Upper lobe of left lung (tissue), 6 donors: ENCODE measurements at regions not wholly inside any gene's neighbourhood (a gene's known extent, or its start where the extent isn't known, plus 50 kb on each side); places are given as distances from the start of the nearest gene placed in this dataset.

Experiments used
- ATAC-seq, 2 donors: fragments of 200-7000 bp; cut with Tn5 transposase; one replicate each; pipeline ENCODE4 v1.9.1; 2022; ENCODE audit warnings: mild to moderate bottlenecking in 2 of 2, moderate library complexity in 2 of 2; ENCODE audit not compliant: low FRiP score in 2 of 2
- DNase-seq, 2 donors: peaks; one replicate each; pipeline ENCODE4 v3.0.0-alpha.2; 2019 to 2020
- H3K27ac ChIP-seq, 4 donors: fragments of 200-600 bp; sonication (generic); one replicate each; pipeline ENCODE4 v1.5.1; 2016 to 2019
- H3K27me3 ChIP-seq, 4 donors: fragments of 200-600 bp; sonication (generic); one replicate each; pipeline ENCODE4 v1.5.1; 2017 to 2019
- H3K36me3 ChIP-seq, 4 donors: fragments of 200-600 bp; sonication (generic); one replicate each; pipeline ENCODE4 v1.5.1; 2016 to 2019
- H3K4me1 ChIP-seq, 4 donors: fragments of 200-600 bp; sonication (generic); one replicate each; pipeline ENCODE4 v1.5.1; 2018 to 2019
- H3K4me3 ChIP-seq, 4 donors: fragments of 200-600 bp; sonication (generic); one replicate each; pipeline ENCODE4 v1.5.1; 2017 to 2019; ENCODE audit warnings: mild to moderate bottlenecking in 2 of 4, moderate library complexity in 1 of 4
- H3K9me3 ChIP-seq, 4 donors: fragments of 200-600 bp; sonication (generic); one replicate each; pipeline ENCODE4 v1.5.1; 2018 to 2019
- CTCF ChIP-seq, 6 experiments: fragments of 450-650 bp in 4 of 6; fragments of 200-600 bp in 2 of 6; sonication (generic) in 2 of 6; IDR thresholded peaks; one replicate each; pipeline ENCODE4 v1.5.1; 2016 to 2019; ENCODE audit warnings: antibody characterized with exemption in 6 of 6
- EP300 ChIP-seq, 4 donors: sonication (generic); formaldehyde crosslinking; IDR thresholded peaks; one replicate each; pipeline ENCODE4 v1.5.1; 2017; ENCODE audit warnings: antibody characterized with exemption in 4 of 4, control low read depth in 2 of 4
- POLR2A ChIP-seq, 4 donors: fragments of 450-650 bp; IDR thresholded peaks; one replicate each; pipeline ENCODE4 v1.5.1; 2016 to 2017; ENCODE audit warnings: antibody characterized with exemption in 4 of 4, mild to moderate bottlenecking in 2 of 4
- POLR2AphosphoS5 ChIP-seq, 2 donors: sonication (generic); formaldehyde crosslinking; IDR thresholded peaks; one replicate each; pipeline ENCODE4 v1.5.1; 2017; ENCODE audit warnings: antibody characterized with exemption in 2 of 2
- WGBS, 2 donors: methylation state at CpG; one replicate each; pipeline ENCODE4 v1.1.5; 2017 to 2018; 5-methylcytosine and 5-hydroxymethylcytosine counted together
- donor health status: DM: no; HTN: no; CAD: no; lungs with moderate emphysema.
- donor health status: DM: no; HTN: yes; CAD: no; lungs with severe emphysema.

- Histone ChIP-seq H3K4me3 (no peak overlapping the region), H3K27me3 (no peaks in the 10 kb centered on the region), H3K9me3 (peaks cover 0 to 20% (median 6%) of the 10 kb centered on the region in 4 donors), H3K27ac (no peak overlapping the region), H3K36me3 (no peaks in the 10 kb centered on the region), H3K4me1 (no peaks in the 10 kb centered on the region)
- no peak for TF ChIP-seq POLR2AphosphoS5 (IDR thresholded peaks at IDR 0.05)
- no peak for TF ChIP-seq CTCF (IDR thresholded peaks at IDR 0.05)
- no peak for TF ChIP-seq EP300 (IDR thresholded peaks at IDR 0.05)
- TF ChIP-seq POLR2A (IDR thresholded peaks at IDR 0.05), result no peak
- 79 to 87% methylated on average over 5 of the region's 5 CpGs for WGBS, 2 donors
- ATAC-seq (no peak), DNase-seq (no peak)
Observed at GRCh38 chr22:47687346-47687655, 924.9 kb downstream of the TBC1D22A start.

DNA sequence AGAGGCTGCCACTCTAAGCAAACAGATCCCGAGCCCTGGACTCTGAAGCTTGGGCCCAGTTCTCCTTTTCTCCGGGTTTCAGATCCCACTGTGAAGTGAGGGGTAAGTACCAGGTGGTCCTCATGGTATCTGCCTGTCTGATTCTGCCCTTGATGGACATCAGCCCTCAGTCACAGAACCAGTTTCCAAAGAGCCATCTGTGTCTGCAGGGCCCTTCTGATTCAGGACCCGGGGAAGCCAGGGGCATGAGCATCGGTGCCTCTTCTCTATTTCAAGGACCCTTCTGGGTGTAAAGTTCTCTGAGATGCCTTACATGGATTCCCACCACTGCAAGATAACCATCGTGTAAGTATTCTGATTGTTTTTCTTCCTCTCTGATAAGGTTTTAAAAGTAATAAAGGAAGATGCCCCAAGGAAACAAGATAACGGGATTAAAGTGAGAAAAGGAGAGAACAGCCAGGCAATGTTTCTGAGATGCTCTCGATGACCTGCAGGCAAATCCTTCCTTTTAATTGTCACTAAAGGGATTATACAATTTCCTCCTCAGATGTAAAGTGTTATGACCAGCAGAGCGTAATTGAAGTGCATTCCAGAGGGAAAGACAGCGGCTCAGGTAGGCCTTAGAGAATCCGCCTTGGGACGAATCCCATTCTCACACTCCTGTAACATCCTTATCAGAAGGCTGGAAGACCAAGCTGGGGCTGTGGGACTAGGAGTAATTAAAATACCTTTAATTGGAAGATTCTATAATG lies 924.3 kb downstream of the TBC1D22A start:
- no peak for ATAC-seq
- 65 to 66% methylated on average over 11 of the region's 11 CpGs for WGBS, 2 donors

GRCh38 chr22:47681411-47682165 lies 919.1 kb downstream of the TBC1D22A start:
- 93 to 95% methylated on average over 8 to 13 of the region's 13 CpGs for WGBS, 2 donors
- Histone ChIP-seq H3K27me3 (no peaks in the 10 kb centered on the region), H3K4me1 (no peaks in the 10 kb centered on the region), H3K27ac (no peak overlapping the region), H3K9me3 (peaks cover 0 to 17% (median 8%) of the 10 kb centered on the region in 4 donors), H3K36me3 (no peaks in the 10 kb centered on the region), H3K4me3 (no peak overlapping the region)
- no peak for ATAC-seq
- DNase-seq, result no peak
- TF ChIP-seq EP300 (IDR thresholded peaks at IDR 0.05) (no peak), POLR2AphosphoS5 (IDR thresholded peaks at IDR 0.05) (no peak), POLR2A (IDR thresholded peaks at IDR 0.05) (no peak), CTCF (IDR thresholded peaks at IDR 0.05) (no peak)

More for the DNA sequence above, 924.3 kb downstream of the TBC1D22A start:
- no peak for DNase-seq
- Histone ChIP-seq H3K4me1 (no peaks in the 10 kb centered on the region), H3K4me3 (no peak overlapping the region), H3K27ac (no peak overlapping the region), H3K9me3 (peaks cover 0 to 20% (median 8%) of the 10 kb centered on the region in 4 donors), H3K36me3 (no peaks in the 10 kb centered on the region), H3K27me3 (no peaks in the 10 kb centered on the region)
- TF ChIP-seq POLR2A (IDR thresholded peaks at IDR 0.05) (no peak), EP300 (IDR thresholded peaks at IDR 0.05) (no peak), CTCF (IDR thresholded peaks at IDR 0.05) (no peak), POLR2AphosphoS5 (IDR thresholded peaks at IDR 0.05) (no peak)

- ATAC-seq (no peak), DNase-seq (no peak)
- no peak overlapping the region for H3K27ac ChIP-seq
- H3K9me3 ChIP-seq, result peaks cover 0 to 12% (median 5%) of the 10 kb centered on the region in 4 donors
- H3K4me1 ChIP-seq, result no peaks in the 10 kb centered on the region
- 44 to 49% methylated on average over 7 of the region's 7 CpGs for WGBS, 2 donors
- TF ChIP-seq POLR2AphosphoS5 (IDR thresholded peaks at IDR 0.05) (no peak), CTCF (IDR thresholded peaks at IDR 0.05) (no peak), EP300 (IDR thresholded peaks at IDR 0.05) (no peak), POLR2A (IDR thresholded peaks at IDR 0.05) (no peak)
- H3K27me3 ChIP-seq, result no peaks in the 10 kb centered on the region
- no peaks in the 10 kb centered on the region for H3K36me3 ChIP-seq
- H3K4me3 ChIP-seq, result no peak overlapping the region
Observed at GRCh38 chr22:47678636-47679287, 916.3 kb downstream of the TBC1D22A start.
